Activated CD4-positive, alpha-beta T cell treated with anti-CD3 and anti-CD28 coated beads, Interleukin-2, amount 50 U/mL, for 48 hours (primary cell): ENCODE measurements at regions not wholly inside any gene's neighbourhood (a gene's known extent, or its start where the extent isn't known, plus 50 kb on each side); places are given as distances from the start of the nearest gene placed in this dataset.
"Not testable (repeated sequence)": the region's sequence is repeated elsewhere in the genome, so short reads cannot be mapped to it uniquely, and the experiment has no call there.

Experiments used
- DNase-seq, 2 experiments: peaks; one replicate each; pipeline ENCODE4 v3.0.0-alpha.2; 2020

DNA sequence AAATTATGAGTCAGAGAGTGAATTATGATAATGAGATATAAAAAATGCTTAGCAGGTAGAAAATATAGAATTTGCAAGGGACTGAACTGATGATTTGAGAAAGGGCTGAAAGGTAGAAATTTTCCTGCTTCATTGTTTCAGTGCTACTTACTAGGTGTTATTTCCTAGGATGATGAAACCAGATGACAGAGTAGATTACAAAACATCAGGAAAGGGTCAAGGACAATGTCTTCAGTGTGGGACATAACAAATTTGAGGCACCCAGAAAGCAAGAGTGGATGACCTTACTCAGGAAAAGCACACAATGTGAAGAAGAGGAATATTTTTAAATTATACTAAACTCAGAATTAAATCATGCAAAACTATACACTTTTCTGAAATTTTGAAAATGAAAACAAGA is 102.1 kb downstream of the SHCBP1 start:
- DNase-seq: no peak

DNA sequence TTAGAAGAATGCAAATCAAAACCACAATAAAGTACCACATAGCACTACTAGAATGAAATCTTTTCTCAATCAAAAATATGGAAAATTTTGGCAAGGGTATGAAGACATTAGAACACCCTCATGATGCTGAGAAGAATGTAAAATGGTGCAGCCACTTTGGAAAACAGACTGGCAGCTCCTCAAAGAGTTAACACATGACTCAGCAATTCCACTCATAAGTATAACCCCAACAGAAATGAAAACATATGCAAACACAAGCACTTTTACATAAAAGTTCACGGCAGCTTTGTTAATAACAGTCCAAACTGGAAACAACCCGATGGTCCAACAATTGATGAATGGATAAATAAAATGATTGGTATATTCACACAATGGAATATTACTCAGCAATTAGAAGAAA is 124.5 kb downstream of the SHCBP1 start:
- DNase-seq: no peak

DNA sequence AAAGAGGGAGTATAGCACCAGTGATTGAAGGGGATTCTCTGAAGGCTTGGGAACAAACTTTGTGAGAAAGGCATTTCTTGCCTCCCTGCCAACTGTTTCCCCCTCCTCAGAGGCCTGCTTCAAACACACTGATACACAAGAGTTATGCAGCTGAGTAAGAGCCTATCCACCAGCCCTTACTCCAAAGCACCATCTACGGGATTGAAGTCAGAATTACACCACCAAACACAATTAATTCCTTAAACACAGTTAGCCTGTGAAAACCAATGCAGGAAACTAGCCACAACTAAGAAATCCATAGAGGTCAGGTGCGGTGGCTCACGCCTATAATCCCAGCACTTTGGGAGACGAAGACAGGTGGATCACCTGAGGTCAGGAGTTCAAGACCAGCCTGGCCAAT is 138.3 kb downstream of the SHCBP1 start:
- DNase-seq: no peak

DNA sequence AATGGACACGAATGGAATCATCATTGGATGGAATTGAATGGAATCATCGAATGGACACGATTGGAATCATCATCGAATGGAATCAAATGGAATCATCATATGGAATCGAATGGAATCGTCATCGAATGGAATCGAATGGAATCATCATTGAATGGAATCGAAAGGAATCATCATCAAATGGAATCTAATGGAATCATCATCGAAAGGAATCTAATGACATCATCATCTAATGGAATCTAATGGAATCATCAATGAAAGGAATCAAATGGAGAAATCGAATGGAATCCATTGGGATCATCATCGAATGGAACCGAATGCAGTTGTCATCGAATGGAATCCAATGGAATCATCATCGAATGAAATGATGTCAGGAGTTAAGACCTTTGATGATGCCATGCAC is 154.9 kb downstream of the SHCBP1 start:
- no peak for DNase-seq

DNA sequence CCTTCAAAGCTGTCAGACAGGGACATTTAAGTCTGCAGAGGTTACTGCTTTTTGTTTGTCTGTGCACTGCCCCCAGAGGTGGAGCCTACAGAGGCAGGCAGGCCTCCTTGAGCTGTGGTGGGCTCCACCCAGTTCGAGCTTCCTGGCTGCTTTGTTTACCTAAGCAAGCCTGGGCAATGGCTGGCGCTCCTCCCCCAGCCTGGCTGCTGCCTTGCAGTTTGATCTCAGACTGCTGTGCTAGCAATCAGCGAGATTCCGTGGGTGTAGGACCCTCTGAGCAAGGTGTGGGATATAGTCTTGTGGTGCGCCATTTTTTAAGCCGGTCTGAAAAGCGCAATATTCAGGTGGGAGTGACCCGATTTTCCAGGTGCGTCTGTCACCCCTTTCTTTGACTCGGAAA is 166.4 kb downstream of the SHCBP1 start:
- not testable (repeated sequence) for DNase-seq

DNA sequence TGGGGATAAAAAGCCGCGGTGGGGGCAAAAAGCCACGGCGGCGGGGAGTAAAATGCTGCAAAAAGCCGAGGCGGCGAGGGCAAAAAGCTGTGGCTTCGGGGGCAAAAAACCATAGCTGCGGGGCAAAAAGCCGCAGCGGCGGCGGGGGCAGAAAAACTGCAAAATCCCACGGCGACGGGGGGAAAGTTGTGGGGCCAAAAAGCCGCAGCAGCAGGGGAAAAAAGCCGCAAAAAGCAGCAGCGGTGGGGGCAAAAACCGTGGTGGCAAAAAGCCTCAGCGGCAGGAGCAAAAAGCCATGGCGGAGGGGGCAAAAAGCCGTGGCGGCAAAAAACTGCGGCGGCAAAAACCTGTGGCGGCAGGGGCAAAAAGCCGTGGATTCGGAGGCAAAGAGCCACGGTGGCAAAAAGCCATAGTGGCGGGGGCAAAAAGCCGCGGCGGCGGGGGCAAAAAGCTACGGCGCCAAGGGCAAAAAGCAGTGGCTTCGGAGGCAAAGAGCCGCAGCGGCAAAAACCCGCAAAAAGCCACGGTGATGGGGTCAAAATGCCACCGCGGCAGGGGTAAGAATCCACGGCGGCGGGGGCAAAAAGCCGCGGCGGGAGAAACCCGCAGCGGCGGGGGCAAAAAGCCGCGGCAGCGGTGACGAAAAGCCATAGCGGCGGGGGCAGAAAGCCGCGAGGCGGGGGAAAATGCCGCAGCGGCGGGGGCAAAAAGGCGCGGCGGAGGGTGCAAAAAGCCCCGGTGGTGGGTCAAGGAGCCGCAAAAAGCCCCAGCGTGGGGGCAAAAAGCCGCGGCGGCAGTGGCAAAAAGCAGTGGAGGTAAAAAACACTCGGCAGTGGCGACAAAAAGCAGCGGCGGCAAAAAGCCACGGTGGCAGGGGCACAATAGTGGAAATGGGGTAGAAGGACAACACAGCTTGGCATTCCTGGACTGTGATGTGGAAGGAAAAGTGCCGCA is 192.8 kb downstream of the SHCBP1 start:
- DNase-seq: no peak

DNA sequence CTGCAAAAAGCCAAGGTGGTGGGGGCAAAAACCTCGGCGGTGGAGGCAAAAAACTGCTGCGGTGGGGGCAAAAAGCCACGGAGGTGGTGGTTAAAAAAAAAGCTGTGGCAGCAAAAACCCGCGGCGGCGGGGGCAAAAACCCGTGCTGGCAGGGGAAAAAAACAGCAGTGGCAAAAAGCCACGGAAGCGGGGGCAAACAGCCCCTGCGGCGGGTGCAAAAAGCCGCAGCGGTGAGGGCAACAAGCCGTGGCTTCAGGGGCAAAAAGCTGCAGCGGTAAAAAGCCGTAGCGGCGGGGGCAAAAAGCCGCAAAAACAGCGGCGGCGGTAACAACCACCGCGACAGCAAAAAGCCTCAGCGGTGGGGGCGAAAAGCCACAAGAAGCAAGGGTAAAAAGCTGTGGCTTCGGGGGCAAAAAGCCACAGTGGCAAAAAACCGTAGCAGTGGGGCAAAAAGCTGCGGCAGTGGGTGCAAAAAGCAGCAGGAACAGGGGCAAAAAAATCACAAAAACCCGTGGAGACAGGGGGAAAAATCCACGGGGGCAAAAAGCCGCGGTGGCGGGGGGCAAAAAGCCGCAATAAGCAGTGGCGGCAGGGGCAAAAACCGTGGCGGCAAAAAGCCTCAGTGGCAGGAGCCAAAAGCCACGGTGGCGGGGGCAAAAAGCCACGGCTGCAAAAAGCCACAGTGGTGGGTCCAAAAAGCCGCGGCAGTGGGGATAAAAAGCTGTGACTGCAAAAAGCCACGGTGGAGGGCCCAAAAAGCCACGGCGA is 193.7 kb downstream of the SHCBP1 start:
- no peak for DNase-seq

DNA sequence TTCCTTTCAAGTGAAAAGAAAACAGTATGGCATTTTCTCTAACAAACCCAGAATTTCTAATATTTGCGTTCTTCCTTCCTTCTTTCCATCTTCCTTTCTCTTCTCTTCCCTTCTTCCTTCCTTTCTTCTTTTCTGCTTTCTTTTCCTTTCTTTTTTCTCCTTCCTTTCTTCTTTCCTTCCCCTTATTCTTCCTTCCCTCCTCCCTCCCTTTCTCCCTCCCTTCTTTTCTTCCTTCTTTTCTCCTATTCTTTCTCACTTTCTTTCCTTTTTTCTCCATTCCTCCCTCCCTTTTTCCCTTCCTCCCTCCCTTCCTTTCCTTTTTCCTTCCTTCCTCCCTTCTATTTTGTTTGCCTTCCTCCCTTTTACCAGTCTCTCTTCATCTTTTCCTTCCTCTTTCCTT is 194.8 kb downstream of the SHCBP1 start:
- no peak for DNase-seq

DNA sequence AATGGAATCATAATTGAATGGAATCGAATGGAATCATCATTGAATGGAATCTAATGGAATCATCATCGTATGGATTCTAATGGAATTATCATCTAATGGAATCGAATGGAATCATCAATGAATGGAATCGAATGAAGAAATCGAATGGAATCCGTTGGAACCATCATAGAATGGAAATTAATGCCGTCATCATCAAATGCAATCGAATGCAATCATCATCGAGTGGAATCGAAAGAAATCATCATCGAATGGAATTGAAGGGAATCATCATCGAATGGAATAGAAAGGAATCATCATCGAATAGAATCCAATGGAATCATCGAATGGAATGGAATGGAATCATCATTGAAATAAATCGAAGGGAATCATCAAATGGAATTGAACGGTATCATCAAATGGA is 217.2 kb downstream of the SHCBP1 start:
- no peak for DNase-seq

DNA sequence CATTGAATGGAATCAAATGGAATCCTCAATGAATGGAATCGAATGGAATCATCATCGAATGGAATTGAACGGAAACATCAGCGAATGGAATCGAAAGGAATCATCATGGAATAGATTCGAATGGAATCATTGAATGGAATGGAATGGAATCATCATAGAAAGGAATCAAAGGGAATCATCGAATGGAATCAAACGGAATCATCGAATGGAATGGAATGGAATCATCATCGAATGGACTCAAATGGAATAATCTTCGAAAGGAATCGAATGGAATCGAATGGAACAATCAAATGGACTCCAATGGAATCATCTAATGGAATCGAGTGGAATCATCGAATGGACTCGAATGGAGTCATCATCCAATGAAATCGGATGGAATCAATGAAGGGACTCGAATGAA is 222.6 kb downstream of the SHCBP1 start:
- not testable (repeated sequence) for DNase-seq

DNA sequence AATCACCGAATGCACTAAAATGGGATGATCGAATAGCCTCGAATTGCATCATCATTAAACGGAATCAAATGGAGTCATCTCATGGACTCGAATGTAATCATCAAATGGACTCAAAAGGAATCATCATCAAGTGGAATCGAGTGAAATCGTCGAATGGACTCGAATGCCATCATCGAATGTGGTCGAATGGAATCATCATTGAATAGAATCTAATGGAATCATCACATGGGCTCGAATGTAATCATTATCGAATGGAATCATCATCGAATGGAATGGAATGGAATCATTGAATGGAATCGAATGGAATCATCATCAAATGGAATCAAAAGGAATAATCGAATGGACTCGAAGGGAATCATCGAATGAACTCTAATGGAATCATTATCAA is 224.3 kb downstream of the SHCBP1 start:
- not testable (repeated sequence) for DNase-seq

DNA sequence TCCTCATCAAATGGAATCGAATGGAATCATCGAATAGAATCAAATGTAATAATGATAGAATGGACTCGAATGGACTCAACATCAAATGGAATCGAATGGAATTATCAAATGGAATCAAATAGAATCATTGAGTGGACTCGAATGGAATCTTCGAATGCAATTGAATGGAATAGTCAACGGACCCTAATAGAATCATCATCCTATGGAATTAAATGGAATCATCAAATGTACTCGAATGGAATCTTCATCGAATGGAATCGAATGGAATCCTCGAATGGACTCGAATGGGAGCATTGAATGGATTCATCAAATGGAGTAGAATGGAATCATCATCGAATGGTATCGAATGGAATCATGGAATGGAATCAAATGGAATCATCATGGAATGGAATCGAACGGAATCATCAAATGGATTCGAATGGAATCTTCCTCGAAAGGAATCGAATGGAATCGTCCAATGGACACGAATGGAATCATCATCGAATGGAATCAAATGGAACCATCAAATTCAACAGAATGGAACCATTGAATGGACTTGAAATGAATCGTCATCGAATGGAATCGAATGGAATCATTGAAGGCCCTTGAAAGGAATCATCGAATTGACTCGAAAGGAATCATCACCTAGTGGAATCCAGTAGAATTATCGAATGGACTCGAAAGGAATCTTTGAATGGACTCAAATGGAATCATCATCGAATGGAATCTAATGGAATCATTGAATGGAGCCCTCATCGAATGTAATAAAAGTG is 224.9 kb downstream of the SHCBP1 start:
- not testable (repeated sequence) for DNase-seq

DNA sequence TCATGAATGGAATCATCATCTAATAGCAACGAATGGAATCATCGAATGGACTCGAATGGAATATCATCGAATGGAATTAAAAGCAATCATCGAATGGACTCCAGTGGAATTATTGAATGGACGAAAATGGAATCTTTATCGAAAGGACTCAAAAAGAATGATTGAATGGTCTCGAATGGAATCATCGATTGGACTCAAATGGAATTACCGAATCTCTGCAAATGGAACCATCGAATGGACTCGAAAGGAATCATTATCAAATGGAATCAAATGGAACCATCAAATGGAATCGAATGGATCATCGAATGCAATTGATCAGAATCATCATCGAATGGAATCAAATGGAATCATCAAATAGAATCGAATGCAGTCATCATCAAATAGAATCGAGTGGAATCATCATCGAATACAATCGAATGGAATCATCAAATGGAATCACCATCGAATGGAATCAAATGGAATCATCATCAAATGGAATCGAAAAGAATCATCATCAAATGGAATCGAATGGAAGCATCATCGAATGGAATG is 225.7 kb downstream of the SHCBP1 start:
- not testable (repeated sequence) for DNase-seq

DNA sequence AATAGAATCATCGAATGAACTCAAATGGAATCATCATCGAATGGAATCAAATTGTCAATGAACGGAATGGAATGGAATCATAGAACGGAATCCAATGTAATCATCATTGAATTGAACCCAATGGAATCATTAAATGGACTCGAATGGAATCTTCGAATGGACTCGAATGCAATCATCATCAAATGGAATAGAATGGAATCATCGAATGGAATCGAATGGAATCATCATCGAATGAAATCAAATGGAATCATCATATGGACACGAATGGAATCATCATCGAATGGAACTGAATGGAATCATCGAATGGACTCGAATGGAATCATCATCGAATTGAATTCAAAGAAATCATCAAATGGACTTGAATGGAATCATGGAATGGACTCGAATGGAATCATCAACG is 226.2 kb downstream of the SHCBP1 start:
- DNase-seq: not testable (repeated sequence)

DNA sequence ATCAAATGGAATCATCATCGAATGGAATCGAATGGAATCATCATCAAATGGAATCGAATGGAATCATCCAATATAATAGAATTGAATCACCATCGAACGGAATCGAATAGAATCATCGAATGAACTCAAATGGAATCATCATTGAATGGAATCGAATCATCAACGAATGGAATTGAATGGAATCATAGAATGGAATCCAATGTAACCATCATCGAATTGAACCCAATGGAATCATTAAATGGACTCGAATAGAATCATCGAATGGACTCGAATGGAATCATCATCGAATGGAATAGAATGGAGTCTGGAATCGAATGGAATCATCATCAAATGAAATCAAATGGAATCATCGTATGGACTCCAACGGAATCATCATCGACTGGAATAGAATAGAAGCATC is 227.0 kb downstream of the SHCBP1 start:
- DNase-seq: not testable (repeated sequence)

DNA sequence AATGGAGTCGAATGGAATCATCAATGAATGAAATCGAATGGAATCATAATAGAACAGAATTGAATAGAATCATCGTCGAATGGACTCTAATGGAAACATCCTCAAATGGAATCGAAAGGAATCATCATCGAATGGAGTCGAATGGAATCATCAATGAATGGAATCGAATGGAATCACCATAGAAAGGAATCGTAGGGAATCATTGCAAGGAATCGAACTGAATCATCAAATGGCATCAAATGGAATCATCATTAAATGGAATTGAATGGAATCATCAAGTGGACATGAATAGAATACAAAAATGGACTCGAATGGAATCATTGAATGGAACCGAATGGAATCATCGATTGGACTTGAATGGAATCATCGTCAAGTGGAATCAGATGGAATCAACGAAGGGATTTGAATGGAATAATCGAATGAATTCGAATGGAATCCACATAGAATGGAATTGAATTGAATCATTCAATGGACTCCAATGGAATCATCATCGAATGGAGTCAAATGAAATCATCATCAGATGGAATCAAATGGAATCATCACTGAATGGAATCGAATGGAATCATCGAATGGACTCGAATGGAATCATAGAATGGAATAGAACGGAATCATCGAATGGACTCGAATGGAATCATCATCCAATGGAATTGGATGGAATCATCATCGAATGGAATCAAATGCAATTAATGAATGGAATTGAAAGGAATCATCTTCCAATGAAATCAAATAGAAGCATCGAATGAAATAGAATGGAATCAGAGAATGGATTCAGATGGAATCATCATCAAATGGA is 228.1 kb downstream of the SHCBP1 start:
- DNase-seq: not testable (repeated sequence)

DNA sequence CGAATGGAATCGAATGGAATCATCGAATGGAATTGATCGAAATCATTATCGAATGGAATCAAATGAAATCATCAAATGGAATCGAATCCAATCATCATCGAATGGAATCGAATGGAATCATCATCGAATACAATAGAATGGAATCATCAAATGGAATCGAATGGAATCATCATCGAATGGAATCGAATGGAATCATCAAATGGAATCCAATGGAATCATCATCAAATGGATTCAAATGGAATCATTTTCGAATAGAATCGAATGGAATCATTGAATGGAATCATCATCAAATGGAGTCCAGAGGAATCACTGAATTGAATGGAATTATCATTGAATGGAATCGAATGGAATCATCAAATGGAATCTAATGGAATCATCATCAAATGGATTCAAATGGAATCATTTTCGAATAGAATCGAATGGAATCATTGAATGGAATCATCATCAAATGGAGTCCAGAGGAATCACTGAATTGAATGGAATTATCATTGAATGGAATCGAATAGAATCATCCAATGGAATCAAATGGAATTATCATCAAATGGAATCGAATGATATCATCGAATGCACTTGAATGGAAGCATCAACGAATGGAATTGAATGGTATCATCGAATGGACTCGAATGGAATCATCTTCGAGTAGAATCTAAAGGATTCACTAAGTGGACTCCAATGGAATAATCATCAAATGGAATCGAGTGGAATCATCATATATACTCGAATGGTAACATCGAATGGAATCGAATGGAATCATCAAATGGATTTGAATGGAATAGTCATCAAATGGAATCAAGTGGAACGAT is 230.3 kb downstream of the SHCBP1 start:
- not testable (repeated sequence) for DNase-seq

DNA sequence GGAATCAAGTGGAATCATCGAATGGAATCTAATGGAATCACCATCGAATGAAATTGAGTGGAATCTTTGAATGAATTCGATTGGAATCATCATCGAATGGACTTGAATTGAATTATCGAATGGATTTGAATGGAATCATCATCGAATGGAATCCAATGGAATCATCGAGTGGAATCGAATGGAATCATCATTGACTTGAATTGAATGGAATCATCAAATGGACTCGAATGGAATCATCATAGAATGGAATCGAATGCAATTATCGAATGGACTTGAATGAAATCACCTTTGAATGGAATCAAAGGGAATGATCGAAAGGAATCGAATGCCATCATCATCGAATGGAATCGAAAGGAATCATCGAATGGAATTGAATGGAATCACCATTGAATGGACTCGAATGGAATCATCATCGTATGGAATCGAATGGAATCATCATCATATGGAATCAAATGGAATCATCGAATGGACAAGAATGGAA is 231.6 kb downstream of the SHCBP1 start:
- peak; percentile 28 to 42 for DNase-seq

DNA sequence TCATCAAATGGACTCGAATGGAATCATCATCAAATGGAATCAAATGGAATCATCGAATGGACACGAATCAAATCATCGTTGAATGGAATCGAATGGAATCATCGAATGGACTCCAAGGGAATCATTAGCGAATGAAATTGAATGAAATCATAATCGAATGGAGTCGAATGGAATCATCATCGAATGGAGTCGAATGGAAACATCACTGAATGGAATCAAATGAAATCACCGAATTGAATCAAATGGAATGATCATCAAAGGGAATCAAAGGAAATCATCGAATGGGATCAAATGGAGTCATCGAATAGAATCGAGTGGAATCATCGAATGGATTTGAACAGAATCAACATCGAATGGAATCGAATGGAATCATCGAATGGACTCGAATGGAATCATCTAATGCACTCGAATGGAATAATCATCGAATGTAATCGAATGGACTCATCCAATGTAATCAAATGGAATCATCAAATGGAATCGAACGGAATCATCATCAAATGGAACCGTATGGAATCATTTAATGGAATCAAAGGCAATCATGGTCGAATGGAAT is 232.2 kb downstream of the SHCBP1 start:
- not testable (repeated sequence) for DNase-seq

DNA sequence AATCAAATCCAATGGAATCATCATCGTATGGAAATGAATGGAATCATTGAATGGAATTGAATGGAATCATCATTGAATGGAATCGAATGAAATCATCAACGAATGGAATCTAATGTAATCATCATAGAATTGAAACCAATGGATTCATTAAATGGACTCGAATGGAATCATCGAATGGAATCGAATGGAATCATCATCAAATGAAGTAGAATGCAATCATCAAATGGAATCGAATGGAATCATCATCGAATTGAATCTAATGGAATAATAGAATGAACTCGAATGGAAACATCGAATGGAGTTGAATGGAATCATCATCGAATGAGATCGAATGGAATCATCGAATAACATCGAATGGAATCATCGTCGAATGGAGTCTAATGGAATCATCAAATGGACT is 232.8 kb downstream of the SHCBP1 start:
- not testable (repeated sequence) for DNase-seq

DNA sequence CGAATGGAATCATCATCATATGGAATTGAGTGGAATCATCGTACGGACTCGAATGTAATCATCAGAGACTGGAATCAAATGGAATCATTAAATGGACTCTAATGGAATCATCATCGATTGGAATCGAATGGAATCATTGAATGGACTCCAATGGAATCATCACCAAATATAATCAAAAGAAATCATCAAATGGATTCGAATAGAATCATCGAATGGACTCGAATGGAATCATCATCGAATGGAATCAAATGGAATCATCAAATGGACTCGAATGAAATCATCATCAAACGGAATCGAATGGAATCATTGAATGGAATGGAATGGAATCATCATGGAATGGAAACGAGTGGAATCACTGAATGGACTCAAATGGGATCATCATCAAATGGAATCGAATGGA is 233.5 kb downstream of the SHCBP1 start:
- peak in 1 of 2 experiments; percentile 10 for DNase-seq
